ENCODE measurements at regions not wholly inside any gene's neighbourhood (a gene's known extent, or its start where the extent isn't known, plus 50 kb on each side); places are given as distances from the start of the nearest gene placed in this dataset.

DNA sequence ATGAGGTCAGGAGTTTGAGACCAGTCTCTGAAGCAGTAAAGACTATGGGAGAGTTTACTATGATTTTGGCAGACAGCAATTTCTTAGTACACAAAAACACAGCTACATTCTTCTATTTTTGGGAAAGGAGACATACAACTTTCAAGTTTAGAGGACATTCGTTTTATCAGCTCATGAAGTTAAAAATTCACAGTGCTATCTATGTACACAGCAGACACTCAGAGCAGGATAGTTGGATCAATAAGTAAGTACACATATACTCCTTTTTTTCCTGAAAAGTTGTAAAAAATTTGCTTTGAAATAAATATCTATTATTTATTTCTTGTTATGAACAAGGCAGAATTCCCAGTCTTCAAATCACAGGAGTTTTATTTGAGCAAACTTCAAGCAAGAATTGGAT lies 159.7 kb downstream of the SERPINI1 start:
- TF ChIP-seq, protein P1, sequence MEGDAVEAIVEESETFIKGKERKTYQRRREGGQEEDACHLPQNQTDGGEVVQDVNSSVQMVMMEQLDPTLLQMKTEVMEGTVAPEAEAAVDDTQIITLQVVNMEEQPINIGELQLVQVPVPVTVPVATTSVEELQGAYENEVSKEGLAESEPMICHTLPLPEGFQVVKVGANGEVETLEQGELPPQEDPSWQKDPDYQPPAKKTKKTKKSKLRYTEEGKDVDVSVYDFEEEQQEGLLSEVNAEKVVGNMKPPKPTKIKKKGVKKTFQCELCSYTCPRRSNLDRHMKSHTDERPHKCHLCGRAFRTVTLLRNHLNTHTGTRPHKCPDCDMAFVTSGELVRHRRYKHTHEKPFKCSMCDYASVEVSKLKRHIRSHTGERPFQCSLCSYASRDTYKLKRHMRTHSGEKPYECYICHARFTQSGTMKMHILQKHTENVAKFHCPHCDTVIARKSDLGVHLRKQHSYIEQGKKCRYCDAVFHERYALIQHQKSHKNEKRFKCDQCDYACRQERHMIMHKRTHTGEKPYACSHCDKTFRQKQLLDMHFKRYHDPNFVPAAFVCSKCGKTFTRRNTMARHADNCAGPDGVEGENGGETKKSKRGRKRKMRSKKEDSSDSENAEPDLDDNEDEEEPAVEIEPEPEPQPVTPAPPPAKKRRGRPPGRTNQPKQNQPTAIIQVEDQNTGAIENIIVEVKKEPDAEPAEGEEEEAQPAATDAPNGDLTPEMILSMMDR (IDR thresholded peaks at IDR 0.05): no peak

DNA sequence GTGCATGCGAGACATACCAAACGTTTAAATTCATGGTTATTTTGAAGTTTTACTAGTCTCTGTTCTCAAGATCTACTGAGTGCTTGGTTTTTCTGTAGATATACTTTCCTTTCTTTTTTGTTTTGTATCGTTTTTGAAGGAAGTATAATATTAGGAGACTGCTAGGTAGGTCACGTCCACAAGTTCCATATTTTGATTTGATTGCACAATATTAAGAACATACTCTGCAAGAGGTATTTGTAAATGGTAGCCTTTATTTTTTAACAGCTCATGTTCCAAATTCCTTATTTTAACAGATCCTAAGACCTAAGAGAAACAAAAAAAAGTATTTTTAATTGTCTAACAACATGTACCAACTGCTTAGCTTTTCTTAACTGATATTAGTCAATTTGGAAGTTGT lies 156.7 kb downstream of the SERPINI1 start:
- TF ChIP-seq, protein P1 (IDR thresholded peaks at IDR 0.05): no peak

DNA sequence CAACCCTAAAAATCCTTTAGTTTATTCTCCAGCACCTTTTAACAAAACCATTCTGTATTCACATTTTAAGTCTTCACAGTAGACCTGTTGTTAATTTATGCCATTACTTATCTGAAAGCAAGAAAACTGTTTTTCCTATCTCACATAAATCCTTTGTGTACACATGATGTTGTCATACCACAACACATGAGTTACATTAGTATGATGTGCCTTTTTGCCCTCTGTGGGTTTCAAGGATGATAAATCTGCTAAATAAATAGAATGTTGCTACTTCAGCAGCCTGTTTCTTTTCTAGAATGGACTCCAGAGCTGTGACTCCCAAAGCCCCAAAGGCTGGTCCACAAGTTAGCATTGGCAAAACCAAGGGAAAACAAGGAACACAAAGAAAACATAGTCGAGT lies 151.6 kb downstream of the SERPINI1 start:
- TF ChIP-seq, protein P1 (IDR thresholded peaks at IDR 0.05): no peak

DNA sequence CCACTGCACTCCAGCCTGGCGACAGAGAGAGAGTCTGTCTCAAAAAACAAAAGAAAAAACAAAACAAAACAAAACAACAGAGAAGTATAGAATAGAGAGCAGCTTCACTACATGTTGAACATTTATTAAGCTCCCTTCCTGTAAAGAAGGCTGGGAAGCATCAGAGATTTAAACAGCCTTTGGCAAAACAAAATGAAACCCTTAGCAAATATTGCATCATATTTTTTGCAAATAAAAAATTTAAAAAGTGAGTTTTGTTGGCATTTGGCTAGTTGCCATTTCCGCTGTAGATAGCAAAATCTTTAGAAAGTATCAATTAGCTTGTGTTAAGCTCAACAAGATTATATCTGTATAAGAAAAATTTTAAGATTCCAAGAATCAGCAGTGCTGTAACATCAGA lies 151.2 kb downstream of the SERPINI1 start:
- TF ChIP-seq, protein P1 (IDR thresholded peaks at IDR 0.05): no peak

DNA sequence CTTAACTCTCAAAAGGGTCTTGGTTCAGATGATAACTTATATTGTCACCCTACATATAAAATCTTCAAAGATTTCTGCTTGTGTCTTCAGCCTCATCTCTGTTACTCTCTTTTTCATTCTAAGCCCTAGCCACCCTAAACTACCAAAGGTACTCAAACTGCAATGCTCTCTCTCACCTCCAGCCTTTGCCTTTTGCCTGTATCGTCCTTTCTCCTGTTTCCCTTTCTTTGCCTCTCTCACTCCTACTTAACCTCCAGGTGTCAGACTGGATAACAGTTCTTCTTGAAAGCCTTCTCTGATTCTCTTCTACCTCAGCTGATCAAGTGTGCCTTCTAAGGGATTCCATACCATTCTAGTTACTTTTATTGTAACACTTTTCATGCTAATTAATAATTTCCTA lies 149.8 kb downstream of the SERPINI1 start:
- TF ChIP-seq, protein P1 (IDR thresholded peaks at IDR 0.05): no peak

DNA sequence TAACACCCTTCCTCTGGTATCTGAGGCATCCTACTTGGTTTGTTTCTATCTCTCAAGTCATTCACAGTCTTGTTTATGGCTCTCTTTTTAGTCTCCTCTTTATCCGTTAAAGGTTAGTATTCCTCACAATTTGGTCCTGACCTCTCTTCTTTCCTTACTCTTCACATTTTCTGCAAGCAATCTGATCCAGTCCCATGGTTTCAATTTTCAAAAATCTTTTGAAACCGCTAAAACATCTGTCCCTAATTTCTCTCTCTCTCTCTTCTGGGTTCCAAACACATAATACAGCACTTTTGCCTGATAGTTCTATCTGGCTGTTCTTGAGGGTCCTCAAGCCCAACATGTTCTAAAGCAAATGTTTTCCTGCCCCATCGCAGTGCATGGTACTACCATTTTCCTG lies 149.0 kb downstream of the SERPINI1 start:
- TF ChIP-seq, protein P1 (IDR thresholded peaks at IDR 0.05): no peak

DNA sequence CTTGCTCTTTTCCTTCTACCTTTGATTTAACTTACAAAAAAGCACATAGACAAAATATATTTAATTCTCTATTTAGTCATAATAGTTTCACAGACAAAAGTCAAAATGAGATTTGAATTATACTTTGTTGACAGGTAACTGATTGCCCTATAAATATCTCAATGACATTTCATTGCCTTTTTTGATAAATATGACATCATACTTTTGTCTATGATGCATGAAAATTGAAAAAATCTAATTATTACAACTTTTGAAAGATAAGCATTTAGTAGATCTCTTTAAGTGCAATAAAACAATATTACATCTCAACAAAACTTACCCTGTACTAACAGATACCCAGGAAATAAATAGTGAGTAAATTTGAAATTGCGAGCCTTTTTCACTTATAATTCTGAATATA lies 147.9 kb downstream of the SERPINI1 start:
- TF ChIP-seq, protein P1 (IDR thresholded peaks at IDR 0.05): no peak

DNA sequence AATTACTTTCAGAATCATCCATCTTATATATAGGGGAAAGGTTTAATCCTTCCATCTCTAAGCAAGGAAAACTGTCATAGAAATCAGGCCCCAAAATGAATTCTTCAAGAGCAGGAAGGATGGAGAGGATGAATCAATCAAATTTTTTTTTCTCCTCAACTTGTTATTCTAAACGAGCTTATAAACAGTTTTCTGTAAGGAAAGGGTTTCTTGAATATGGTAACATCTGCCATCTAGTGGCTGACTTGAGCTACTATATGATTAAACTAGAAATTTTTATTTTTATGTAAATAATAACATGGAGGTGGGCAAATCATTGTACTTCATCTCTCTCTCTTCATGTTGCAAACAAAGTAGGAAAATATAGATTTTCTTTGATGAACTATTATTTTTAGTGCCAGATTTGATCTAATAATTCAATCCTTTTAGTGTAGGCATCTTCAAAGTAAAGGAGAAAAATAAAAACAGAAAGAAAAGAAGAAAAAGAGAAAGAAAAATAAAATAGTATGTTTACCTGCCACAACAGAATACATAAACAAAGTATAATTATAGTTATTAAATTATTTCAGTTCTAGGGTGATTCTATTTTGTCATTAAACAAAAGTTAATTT lies 146.6 kb downstream of the SERPINI1 start:
- TF ChIP-seq, protein P1 (IDR thresholded peaks at IDR 0.05): peak; percentile 66
